PC-9 (cell line): ENCODE measurements at regions not wholly inside any gene's neighbourhood (a gene's known extent, or its start where the extent isn't known, plus 50 kb on each side); places are given as distances from the start of the nearest gene placed in this dataset.

Source experiments
- EZH2 ChIP-seq: fragments of 200-600 bp; sonication (generic); IDR thresholded peaks from 2 replicates; pipeline ENCODE4 v1.8.0; 2017; ENCODE audit warnings: antibody characterized with exemption, low read depth
- TF ChIP-seq, protein P1 (sequence below): fragments of 200-600 bp; sonication (generic); conservative IDR thresholded peaks from 2 replicates; pipeline ENCODE4 v1.6.1; 2017; ENCODE audit warnings: mixed run types, antibody characterized with exemption, mild to moderate bottlenecking, moderate library complexity

DNA sequence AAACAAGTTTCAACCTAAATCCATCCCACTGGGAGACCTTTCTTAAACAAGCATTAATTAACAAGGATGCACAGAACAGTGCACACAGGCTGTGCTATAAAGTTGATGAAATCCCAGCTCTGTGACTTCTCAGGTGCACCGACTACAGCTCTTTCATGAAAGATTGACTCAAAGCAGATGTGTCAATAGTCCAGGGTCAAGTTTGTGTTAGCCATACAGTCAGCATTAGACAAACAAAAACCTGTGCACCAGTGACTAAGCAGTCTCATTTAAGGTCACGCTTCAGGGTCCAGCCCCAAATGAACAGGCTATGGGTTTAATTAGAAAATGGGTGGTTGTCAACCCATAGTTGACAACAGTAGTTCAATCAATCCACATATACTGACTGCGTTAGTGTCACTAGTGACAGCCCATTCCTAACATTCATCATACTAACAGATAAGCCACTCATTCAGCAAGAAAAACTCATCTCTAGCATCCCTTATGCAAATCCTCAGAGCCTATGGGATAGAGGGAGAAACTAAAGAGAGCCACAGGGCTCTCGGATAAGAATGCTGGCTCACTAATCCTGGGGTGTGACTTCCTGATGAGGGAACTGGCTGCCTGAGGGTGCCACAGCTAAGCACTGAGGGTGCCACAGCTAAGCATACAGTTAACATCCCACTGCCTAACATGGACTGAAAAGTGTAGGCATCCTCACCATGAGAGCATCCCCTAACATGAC lies 84.1 kb downstream of the WNT5A start:
- TF ChIP-seq, protein P1, sequence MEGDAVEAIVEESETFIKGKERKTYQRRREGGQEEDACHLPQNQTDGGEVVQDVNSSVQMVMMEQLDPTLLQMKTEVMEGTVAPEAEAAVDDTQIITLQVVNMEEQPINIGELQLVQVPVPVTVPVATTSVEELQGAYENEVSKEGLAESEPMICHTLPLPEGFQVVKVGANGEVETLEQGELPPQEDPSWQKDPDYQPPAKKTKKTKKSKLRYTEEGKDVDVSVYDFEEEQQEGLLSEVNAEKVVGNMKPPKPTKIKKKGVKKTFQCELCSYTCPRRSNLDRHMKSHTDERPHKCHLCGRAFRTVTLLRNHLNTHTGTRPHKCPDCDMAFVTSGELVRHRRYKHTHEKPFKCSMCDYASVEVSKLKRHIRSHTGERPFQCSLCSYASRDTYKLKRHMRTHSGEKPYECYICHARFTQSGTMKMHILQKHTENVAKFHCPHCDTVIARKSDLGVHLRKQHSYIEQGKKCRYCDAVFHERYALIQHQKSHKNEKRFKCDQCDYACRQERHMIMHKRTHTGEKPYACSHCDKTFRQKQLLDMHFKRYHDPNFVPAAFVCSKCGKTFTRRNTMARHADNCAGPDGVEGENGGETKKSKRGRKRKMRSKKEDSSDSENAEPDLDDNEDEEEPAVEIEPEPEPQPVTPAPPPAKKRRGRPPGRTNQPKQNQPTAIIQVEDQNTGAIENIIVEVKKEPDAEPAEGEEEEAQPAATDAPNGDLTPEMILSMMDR = no peak
- no peak for TF ChIP-seq EZH2
